Muscle layer of duodenum (tissue), 2 donors: ENCODE measurements at regions not wholly inside any gene's neighbourhood (a gene's known extent, or its start where the extent isn't known, plus 50 kb on each side); places are given as distances from the start of the nearest gene placed in this dataset.

ENCODE experiments used
- H3K27ac ChIP-seq: one replicate; pipeline ENCODE4 v1.7.0; 2013; ENCODE audit warnings: mild to moderate bottlenecking, low read length
- H3K27me3 ChIP-seq: one replicate; pipeline ENCODE4 v1.7.0; 2013; ENCODE audit warnings: low read depth, mild to moderate bottlenecking, control low read depth, low read length
- H3K36me3 ChIP-seq, 2 donors: one replicate each; pipeline ENCODE4 v1.7.0; 2013; ENCODE audit warnings: low read length in 2 of 2, control low read depth in 1 of 2, mild to moderate bottlenecking in 1 of 2; ENCODE audit not compliant: insufficient read depth in 2 of 2, control insufficient read depth in 1 of 2
- H3K4me1 ChIP-seq, 2 donors: one replicate each; pipeline ENCODE4 v1.7.0; 2013; ENCODE audit warnings: low read length in 2 of 2, mild to moderate bottlenecking in 2 of 2, control low read depth in 1 of 2, moderate library complexity in 1 of 2; ENCODE audit not compliant: insufficient read depth in 2 of 2, control insufficient read depth in 1 of 2
- H3K4me3 ChIP-seq, 2 donors: one replicate each; pipeline ENCODE4 v1.7.0; 2013; ENCODE audit warnings: low read length in 2 of 2, low read depth in 1 of 2, mild to moderate bottlenecking in 1 of 2
- H3K9me3 ChIP-seq, 2 donors: one replicate each; pipeline ENCODE4 v1.7.0; 2013; ENCODE audit warnings: low read length in 2 of 2, control low read depth in 1 of 2, mild to moderate bottlenecking in 1 of 2; ENCODE audit not compliant: control insufficient read depth in 1 of 2
- donor health status: healthy.

DNA sequence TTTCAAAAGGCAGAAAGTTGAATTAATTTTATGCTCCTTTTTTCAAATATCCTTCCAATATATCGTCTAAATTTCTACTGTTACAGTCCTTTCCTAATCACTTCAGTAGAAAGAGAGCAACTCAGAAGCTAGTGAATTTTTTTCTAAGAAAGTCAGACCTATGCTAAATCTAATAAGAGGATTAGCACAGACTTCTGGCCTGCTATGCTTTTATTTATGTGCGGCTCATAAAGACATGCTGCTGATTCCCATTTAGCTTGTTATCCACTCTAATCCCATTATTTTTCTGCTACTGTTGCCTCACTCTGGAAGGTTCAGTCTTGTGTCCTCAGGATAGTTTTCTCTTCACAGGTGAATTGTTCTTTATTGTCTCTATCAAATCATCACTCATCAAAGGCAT, 473.5 kb upstream of the FAM241A start:
- H3K9me3 ChIP-seq = no peaks in the 10 kb centered on the region

GRCh38 chr4:111675746-111676145, 469.5 kb upstream of the FAM241A start:
- Histone ChIP-seq H3K27me3 (no peaks in the 10 kb centered on the region), H3K4me3 (no peak overlapping the region), H3K9me3 (no peaks in the 10 kb centered on the region), H3K4me1 (no peaks in the 10 kb centered on the region), H3K27ac (no peak overlapping the region), H3K36me3 (no peaks in the 10 kb centered on the region)

More for the DNA sequence above, 473.5 kb upstream of the FAM241A start:
- Histone ChIP-seq H3K27me3 (no peaks in the 10 kb centered on the region), H3K27ac (no peak overlapping the region), H3K36me3 (no peaks in the 10 kb centered on the region), H3K4me1 (peaks cover 0 to 3% of the 10 kb centered on the region in 2 donors), H3K4me3 (no peak overlapping the region)

- H3K36me3 ChIP-seq = no peaks in the 10 kb centered on the region
- no peak overlapping the region for H3K4me3 ChIP-seq
- no peak overlapping the region for H3K27ac ChIP-seq
- no peaks in the 10 kb centered on the region for H3K9me3 ChIP-seq
- no peaks in the 10 kb centered on the region for H3K4me1 ChIP-seq
- no peaks in the 10 kb centered on the region for H3K27me3 ChIP-seq
Measured at GRCh38 chr4:111676533-111676932, 468.7 kb upstream of the FAM241A start.

GRCh38 chr4:111678479-111678878, 466.8 kb upstream of the FAM241A start:
- H3K4me3 ChIP-seq = no peak overlapping the region
- H3K4me1 ChIP-seq = no peaks in the 10 kb centered on the region
- H3K27me3 ChIP-seq = no peaks in the 10 kb centered on the region
- no peaks in the 10 kb centered on the region for H3K36me3 ChIP-seq
- no peaks in the 10 kb centered on the region for H3K9me3 ChIP-seq
- no peak overlapping the region for H3K27ac ChIP-seq

- no peaks in the 10 kb centered on the region for H3K9me3 ChIP-seq
Measured at GRCh38 chr4:111678908-111679307, 466.3 kb upstream of the FAM241A start.

GRCh38 chr4:111681270-111681669, 464.0 kb upstream of the FAM241A start:
- Histone ChIP-seq H3K36me3 (no peaks in the 10 kb centered on the region), H3K27ac (no peak overlapping the region), H3K4me1 (no peaks in the 10 kb centered on the region), H3K27me3 (no peaks in the 10 kb centered on the region), H3K4me3 (no peak overlapping the region), H3K9me3 (no peaks in the 10 kb centered on the region)

More at GRCh38 chr4:111678908-111679307, 466.3 kb upstream of the FAM241A start:
- Histone ChIP-seq H3K4me1 (no peaks in the 10 kb centered on the region), H3K36me3 (no peaks in the 10 kb centered on the region), H3K27me3 (no peaks in the 10 kb centered on the region), H3K4me3 (no peak overlapping the region), H3K27ac (no peak overlapping the region)

- Histone ChIP-seq H3K9me3 (no peaks in the 10 kb centered on the region), H3K27ac (no peak overlapping the region)
Measured at GRCh38 chr4:111681751-111682150, 463.5 kb upstream of the FAM241A start.

GRCh38 chr4:111685205-111685604, 460.0 kb upstream of the FAM241A start:
- Histone ChIP-seq H3K9me3 (no peaks in the 10 kb centered on the region), H3K36me3 (no peaks in the 10 kb centered on the region), H3K27ac (no peak overlapping the region), H3K4me3 (no peak overlapping the region), H3K27me3 (no peaks in the 10 kb centered on the region), H3K4me1 (peaks cover 0 to 6% of the 10 kb centered on the region in 2 donors)

More at GRCh38 chr4:111681751-111682150, 463.5 kb upstream of the FAM241A start:
- no peaks in the 10 kb centered on the region for H3K36me3 ChIP-seq
- H3K4me3 ChIP-seq = no peak overlapping the region
- H3K4me1 ChIP-seq = no peaks in the 10 kb centered on the region
- no peaks in the 10 kb centered on the region for H3K27me3 ChIP-seq

GRCh38 chr4:111689214-111689613, 456.0 kb upstream of the FAM241A start:
- Histone ChIP-seq H3K27ac (no peak overlapping the region), H3K27me3 (no peaks in the 10 kb centered on the region), H3K9me3 (no peaks in the 10 kb centered on the region), H3K4me1 (peaks cover 0 to 15% of the 10 kb centered on the region in 2 donors), H3K36me3 (no peaks in the 10 kb centered on the region), H3K4me3 (no peak overlapping the region)

DNA sequence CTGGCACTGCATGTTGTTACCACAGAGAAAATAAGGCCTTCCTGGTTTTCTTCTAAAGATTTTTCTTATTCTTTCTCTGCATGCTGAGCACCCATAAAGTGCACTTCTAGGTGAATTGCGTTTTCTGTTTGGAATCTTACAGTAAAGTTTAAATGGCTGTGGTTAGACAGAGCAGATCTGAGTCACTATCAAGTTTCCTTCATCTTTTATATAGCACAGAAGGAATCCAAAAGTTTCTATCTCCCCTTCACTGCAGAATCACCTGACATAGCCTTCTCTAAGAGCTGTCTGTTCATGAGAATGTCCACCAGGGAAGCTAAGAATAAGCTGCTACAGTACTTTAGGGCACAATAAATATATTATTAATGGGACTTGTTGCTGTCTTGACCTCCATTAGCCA, 455.5 kb upstream of the FAM241A start:
- Histone ChIP-seq H3K27me3 (no peaks in the 10 kb centered on the region), H3K9me3 (no peaks in the 10 kb centered on the region), H3K27ac (no peak overlapping the region), H3K36me3 (no peaks in the 10 kb centered on the region), H3K4me1 (peaks cover 0 to 16% of the 10 kb centered on the region in 2 donors), H3K4me3 (no peak overlapping the region)

DNA sequence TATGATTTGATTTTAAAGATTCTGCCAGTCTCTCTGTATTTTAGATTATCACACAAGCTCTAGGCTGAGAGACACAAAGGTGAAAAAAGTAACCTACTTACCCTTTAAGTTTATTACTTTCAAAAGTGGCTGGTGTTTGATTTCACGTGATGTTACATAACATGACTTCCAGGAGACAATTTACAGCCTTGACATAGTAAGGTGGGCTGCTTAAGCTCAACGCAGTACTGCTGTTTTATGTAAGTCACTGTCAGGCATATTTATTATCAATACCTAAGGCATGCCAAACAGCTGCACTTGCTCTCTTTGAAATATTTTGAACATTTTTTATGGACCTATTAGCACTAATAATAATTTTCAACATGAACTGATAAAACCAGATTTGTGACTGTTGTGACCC, 451.5 kb upstream of the FAM241A start:
- no peaks in the 10 kb centered on the region for H3K36me3 ChIP-seq
- H3K4me3 ChIP-seq = no peak overlapping the region
- H3K27me3 ChIP-seq = no peaks in the 10 kb centered on the region

DNA sequence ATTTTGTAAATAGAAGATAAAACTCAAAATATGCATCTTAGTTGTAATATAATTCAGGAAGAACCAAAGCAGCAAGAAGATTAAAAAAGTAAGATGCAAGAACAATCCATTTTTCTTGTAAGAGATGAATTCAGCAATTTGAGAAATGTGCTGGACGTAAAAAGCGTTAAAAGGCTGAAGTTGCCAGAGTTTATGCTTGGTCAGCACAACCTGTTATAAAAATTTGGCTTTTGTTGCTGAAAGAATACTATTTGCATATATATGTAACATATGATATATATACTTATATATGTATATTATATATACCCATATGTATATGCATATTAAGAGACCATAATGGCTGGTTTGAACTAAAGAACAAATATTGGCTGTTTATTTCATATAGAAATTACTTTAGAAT, 449.6 kb upstream of the FAM241A start:
- peaks cover 0 to 15% of the 10 kb centered on the region in 2 donors for H3K4me1 ChIP-seq
- H3K27me3 ChIP-seq = no peaks in the 10 kb centered on the region
- no peak overlapping the region for H3K27ac ChIP-seq
- no peaks in the 10 kb centered on the region for H3K36me3 ChIP-seq
- no peaks in the 10 kb centered on the region for H3K9me3 ChIP-seq
- H3K4me3 ChIP-seq = no peak overlapping the region

More for the DNA sequence above, 451.5 kb upstream of the FAM241A start:
- peaks cover 0 to 24% of the 10 kb centered on the region in 2 donors for H3K4me1 ChIP-seq
- no peaks in the 10 kb centered on the region for H3K9me3 ChIP-seq
- H3K27ac ChIP-seq = no peak overlapping the region
